ENCODE measurements at regions not wholly inside any gene's neighbourhood (a gene's known extent, or its start where the extent isn't known, plus 50 kb on each side); places are given as distances from the start of the nearest gene placed in this dataset.

DNA sequence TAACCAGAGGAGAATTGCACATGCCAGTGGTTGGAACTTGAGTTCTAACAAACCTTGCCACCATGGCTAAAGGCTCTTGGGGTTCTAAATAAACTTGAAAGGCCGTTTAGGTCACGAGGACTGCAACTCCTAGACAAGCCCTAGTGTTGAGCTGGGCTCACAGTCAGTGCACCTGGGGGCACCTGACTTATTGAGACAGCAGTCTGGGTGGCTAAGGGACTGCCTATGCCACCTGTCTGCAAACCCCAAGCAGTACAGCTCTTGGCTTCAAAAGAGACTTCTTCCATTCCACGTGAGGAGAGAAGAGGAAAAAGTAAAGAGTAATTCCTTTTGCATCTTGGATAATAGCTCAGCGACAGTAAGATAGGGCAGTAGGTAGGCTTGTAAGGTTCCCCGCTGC lies 765.6 kb upstream of the FOXG1 start:
- TF ChIP-seq, protein P1, sequence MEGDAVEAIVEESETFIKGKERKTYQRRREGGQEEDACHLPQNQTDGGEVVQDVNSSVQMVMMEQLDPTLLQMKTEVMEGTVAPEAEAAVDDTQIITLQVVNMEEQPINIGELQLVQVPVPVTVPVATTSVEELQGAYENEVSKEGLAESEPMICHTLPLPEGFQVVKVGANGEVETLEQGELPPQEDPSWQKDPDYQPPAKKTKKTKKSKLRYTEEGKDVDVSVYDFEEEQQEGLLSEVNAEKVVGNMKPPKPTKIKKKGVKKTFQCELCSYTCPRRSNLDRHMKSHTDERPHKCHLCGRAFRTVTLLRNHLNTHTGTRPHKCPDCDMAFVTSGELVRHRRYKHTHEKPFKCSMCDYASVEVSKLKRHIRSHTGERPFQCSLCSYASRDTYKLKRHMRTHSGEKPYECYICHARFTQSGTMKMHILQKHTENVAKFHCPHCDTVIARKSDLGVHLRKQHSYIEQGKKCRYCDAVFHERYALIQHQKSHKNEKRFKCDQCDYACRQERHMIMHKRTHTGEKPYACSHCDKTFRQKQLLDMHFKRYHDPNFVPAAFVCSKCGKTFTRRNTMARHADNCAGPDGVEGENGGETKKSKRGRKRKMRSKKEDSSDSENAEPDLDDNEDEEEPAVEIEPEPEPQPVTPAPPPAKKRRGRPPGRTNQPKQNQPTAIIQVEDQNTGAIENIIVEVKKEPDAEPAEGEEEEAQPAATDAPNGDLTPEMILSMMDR (IDR thresholded peaks at IDR 0.05; ENCODE audit: low read depth, low read length): no peak

DNA sequence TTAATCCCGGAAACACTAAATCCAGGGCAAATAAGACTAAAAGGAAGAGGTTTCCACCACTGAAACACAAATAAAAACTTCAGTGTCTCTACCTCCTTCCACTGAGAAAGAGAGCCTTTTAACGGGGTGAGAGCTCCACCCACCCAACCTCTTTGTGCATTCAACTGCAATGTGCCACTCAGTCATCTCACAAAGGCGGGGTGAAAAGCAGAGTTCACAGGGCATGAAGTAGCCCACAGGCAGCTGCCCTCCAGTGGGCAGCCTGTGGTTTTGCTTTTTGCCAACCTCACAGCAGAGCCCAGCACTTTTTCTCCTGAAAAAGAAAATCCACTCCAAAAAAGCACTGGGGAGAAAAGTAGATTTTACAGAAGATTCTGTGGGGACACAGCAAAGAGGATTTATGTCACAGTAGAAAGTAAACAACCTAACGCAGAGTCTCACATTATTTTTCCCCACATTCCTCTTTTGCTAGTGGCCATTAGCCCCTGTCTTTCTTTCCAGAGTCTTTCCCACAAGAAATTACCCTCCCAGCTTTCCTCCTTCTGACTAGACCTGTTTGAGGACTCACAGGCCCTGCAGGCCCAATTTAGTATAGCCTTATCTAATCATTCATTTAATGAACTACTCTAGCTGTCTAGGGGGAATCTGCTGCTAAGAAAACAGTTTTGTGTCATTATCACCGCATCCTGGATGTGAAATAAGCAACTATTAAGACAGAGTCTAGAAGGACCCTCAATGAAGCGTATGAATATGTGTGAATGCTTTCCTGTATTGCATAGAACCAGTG lies 753.8 kb upstream of the FOXG1 start:
- H3K4me3 ChIP-seq (ENCODE audit: low read depth, low read length): no peak overlapping the region
- TF ChIP-seq, protein P1 (IDR thresholded peaks at IDR 0.05; ENCODE audit: low read depth, low read length): no peak

More for the DNA sequence above, 765.6 kb upstream of the FOXG1 start:
- H3K4me3 ChIP-seq (ENCODE audit: low read depth, low read length): no peak overlapping the region

DNA sequence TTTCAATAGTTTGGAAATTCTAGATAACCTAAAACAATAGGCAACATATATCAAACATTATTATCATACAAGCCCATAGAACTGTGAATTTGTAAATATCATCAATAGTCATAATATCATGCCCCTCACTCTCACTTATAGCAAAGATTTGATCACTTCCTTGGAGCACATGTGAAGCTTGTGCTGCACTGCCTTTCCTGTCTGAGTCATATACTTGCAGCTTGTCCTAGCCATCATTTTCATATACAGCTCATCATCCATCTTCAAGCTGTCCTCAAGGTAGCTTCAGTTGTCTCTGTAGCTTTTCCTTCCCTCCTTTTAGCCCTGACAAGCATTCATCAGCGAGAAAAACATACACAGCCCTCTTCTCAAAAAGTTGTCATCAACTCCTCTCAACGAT lies 746.5 kb upstream of the FOXG1 start:
- TF ChIP-seq, protein P1 (IDR thresholded peaks at IDR 0.05; ENCODE audit: low read depth, low read length): no peak
- no peak overlapping the region for H3K4me3 ChIP-seq (ENCODE audit: low read depth, low read length)

DNA sequence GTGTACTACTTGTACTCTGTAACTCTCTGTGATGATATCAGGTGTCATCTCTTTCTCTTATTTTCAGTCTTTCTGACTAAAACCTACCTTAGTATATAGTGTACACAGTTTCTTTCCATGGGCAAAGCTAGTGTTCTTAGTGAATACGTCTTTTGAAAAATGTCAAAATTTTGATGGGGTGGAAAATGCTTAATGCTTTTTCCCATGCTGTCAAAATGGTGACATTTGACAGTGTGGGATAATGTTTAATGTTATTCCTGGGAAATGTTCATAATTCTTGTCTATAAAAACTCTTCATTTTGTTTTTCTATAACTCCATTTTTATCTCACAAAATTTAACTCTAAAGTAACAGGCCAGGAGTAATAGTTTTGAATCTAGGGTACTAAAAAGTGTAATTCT lies 742.7 kb upstream of the FOXG1 start:
- no peak overlapping the region for H3K4me3 ChIP-seq (ENCODE audit: low read depth, low read length)
- TF ChIP-seq, protein P1 (IDR thresholded peaks at IDR 0.05; ENCODE audit: low read depth, low read length): no peak

DNA sequence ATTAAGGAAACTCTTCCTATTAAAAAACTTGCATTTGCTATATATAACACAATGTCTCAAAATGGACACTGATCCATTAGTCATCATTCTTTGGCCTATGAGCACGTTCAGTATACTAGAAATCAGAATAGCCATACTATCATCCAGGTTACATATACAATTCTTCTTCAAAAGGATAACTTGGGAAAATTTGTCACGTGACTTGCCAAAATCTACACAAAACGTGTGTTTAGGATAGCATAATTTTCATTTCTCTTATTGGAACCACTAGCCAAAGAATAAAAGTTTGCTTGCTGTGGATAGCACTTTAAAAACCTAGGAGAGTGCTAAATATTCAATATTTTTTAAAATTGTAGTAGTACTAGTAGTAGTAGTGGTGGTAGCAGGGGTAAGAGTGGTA lies 714.3 kb upstream of the FOXG1 start:
- TF ChIP-seq, protein P1 (IDR thresholded peaks at IDR 0.05; ENCODE audit: low read depth, low read length): no peak
- H3K4me3 ChIP-seq (ENCODE audit: low read depth, low read length): no peak overlapping the region

DNA sequence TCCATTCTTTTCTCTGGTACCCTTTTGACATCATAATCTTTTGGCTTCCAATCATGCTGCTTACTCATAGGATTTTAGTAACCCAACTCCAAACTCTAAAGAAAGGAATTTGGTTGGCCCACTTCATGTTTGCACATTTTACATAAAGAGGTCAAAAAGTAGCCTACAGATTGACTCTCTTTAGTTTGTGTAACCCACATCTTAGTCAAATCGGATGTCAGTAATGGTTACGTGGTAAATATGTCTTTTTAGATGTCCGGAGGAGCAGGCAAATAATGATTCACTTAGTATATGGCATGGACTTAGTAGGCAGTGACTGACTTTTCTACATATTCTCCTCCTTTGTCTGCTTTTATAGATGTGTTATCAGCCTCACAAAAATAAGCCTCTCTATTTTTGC lies 711.6 kb upstream of the FOXG1 start:
- no peak overlapping the region for H3K4me3 ChIP-seq (ENCODE audit: low read depth, low read length)
- TF ChIP-seq, protein P1 (IDR thresholded peaks at IDR 0.05; ENCODE audit: low read depth, low read length): no peak

DNA sequence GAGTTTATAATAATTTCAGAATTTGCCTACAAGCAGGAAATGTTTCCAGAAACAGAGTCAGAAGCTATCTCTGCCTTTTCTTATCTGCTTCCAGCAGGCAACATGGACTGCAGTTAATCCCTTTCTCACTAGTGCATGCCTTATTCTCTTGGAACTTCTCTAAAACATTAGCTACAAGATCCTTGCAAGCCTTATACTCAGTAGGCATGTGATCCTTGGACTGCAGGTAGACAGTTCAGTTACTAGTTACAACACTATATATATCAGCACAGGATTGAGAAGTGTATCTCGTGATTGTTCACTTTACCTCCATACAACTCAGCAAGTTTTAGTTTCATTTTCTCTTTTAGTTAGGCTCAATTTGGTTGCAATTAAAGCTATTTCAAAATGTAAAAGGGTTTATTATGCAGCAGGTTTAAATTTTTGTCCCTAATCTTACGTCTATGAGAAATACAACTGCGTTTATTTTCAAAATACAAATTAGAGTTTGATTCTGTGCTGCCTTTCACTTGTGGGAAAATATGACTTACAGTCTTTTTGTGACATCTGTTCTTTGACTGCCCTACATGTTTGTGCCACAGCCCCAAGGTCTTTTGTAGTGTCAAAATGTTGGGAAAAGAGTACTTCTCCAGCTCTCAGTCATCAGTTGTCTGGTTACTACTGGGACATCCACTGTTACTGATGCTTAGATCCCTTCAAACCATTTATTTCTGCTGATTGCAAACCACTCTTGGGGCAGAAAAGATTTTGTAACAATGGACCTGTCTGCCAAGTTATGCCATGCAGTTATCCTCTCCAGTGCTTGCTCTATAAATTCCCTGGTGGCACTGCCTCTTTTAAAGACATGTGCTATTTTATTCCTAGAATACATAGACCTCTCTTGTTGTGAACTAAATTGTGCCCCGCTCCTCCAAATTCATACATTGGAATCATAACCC lies 709.0 kb upstream of the FOXG1 start:
- no peak overlapping the region for H3K4me3 ChIP-seq (ENCODE audit: low read depth, low read length)
- TF ChIP-seq, protein P1 (IDR thresholded peaks at IDR 0.05; ENCODE audit: low read depth, low read length): no peak
